CD4-positive, alpha-beta T cell (primary cell): ENCODE measurements at regions not wholly inside any gene's neighbourhood (a gene's known extent, or its start where the extent isn't known, plus 50 kb on each side); places are given as distances from the start of the nearest gene placed in this dataset.
A peak's percentile ranks its signal among the peaks of the same experiment; 100 is the strongest.
"Not testable (repeated sequence)": the region's sequence is repeated elsewhere in the genome, so short reads cannot be mapped to it uniquely, and the experiment has no call there.

Experiments
- ATAC-seq: fragments of 200-7000 bp; cut with Tn5 transposase; one replicate; pipeline ENCODE4 v1.10.0; 2022; ENCODE audit warnings: mild to moderate bottlenecking; ENCODE audit not compliant: poor library complexity
- CTCF ChIA-PET: fragments of 350-600 bp; sonication (Branson Sonifier 250); formaldehyde crosslinking; loops from one replicate; lab custom pipeline; 2021; ENCODE audit warnings: antibody characterized with exemption, inconsistent platforms; lab: Charles Lee
- POLR2A ChIA-PET: fragments of 350-600 bp; sonication (Branson Sonifier 250); formaldehyde crosslinking; loops from one replicate; lab custom pipeline; 2021; ENCODE audit warnings: antibody characterized with exemption, inconsistent platforms; lab: Charles Lee
- DNase-seq, 14 experiments: peaks; one replicate each; pipeline ENCODE4 v3.0.0-alpha.2; 2013 to 2020; ENCODE audit warnings: mixed read lengths in 2 of 14
- H3K27ac ChIP-seq, 2 donors: one replicate each; pipeline versions ENCODE4 v1.5.1 to v1.7.0; 2013; ENCODE audit warnings: low read length in 2 of 2, low read depth in 1 of 2, mild to moderate bottlenecking in 1 of 2
- H3K27me3 ChIP-seq, 2 experiments: 1 replicate in 1 of 2; 2 replicates in 1 of 2; pipeline versions ENCODE4 v1.6.1 to v1.7.0; 2013; ENCODE audit warnings: low read length in 2 of 2, control low read depth in 1 of 2, mild to moderate bottlenecking in 1 of 2, moderate library complexity in 1 of 2; ENCODE audit not compliant: insufficient read depth in 2 of 2, control insufficient read depth in 1 of 2
- H3K36me3 ChIP-seq: one replicate; pipeline ENCODE4 v1.6.1; 2013; ENCODE audit warnings: low read length, control low read depth; ENCODE audit not compliant: insufficient read depth
- H3K4me1 ChIP-seq: one replicate; pipeline ENCODE4 v1.6.1; 2013; ENCODE audit warnings: low read length, control low read depth; ENCODE audit not compliant: insufficient read depth
- H3K4me3 ChIP-seq: one replicate; pipeline ENCODE4 v1.5.1; 2013; ENCODE audit warnings: mild to moderate bottlenecking, low read length, moderate library complexity
- H3K9me3 ChIP-seq, 2 experiments: 1 replicate in 1 of 2; 2 replicates in 1 of 2; pipeline versions ENCODE4 v1.6.1 to v1.7.0; 2013; ENCODE audit warnings: low read length in 2 of 2, mild to moderate bottlenecking in 2 of 2, control low read depth in 1 of 2, moderate library complexity in 1 of 2; ENCODE audit not compliant: control insufficient read depth in 1 of 2, insufficient read depth in 1 of 2
- H3K27ac Mint-ChIP-seq: one replicate; pipeline ENCODE4 v1.8.0; 2020; ENCODE audit warnings: mixed read lengths
- H3K27me3 Mint-ChIP-seq: one replicate; pipeline ENCODE4 v1.8.0; 2021; ENCODE audit warnings: mixed read lengths
- H3K36me3 Mint-ChIP-seq: one replicate; pipeline ENCODE4 v1.8.0; 2021; ENCODE audit warnings: low read depth, mixed read lengths
- H3K4me1 Mint-ChIP-seq: one replicate; pipeline ENCODE4 v1.8.0; 2021; ENCODE audit warnings: low read depth, mixed read lengths
- H3K4me3 Mint-ChIP-seq: one replicate; pipeline ENCODE4 v1.8.0; 2020; ENCODE audit warnings: mild to moderate bottlenecking, mixed read lengths
- H3K9me3 Mint-ChIP-seq: one replicate; pipeline ENCODE4 v1.8.0; 2020; ENCODE audit warnings: mixed read lengths
- intact Hi-C, 2 experiments: fragments of 100-400 bp; cut with DNase I in 1 of 2; cut with micrococcal nuclease in 1 of 2; formaldehyde crosslinking; loops; one replicate each; pipeline versions ENCODE4 v1.15.1 to v1.9.0; 2023 to 2025; cut with DNase I, micrococcal nuclease
- TF ChIP-seq, protein P1 (sequence below): fragments of 200-600 bp; IDR thresholded peaks from one replicate; pipeline ENCODE4 v1.8.0; 2022; ENCODE audit warnings: antibody characterized with exemption, mild to moderate bottlenecking

DNA sequence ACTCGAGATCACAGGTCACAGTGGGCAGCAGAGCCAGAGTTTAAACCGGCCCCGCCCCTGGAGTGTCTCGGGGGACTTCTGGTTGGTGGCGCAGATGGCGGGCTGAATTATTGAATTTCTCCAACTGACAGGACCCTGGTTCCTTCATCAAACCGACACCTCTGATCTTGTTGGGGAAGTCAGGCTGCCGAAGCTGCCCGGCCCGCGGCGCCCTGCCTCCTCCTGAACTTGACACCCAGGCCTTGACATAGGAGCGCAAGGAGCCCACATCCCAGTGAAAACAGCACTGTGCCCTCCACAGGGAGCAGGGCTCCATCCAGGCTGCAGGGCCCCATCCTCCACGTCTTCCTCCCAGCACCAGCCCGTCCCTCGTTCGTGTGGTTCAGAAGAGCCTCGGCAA, 105.2 kb downstream of the OLFM1 start:
- no peaks in the 10 kb centered on the region for H3K9me3 Mint-ChIP-seq
- no peaks in the 10 kb centered on the region for H3K4me1 Mint-ChIP-seq
- ATAC-seq: no peak
- ChIA-PET POLR2A (no interaction called here), CTCF (no interaction called here)
- no peak overlapping the region for H3K4me3 ChIP-seq
- intact Hi-C loops: no loop called here
- no peak overlapping the region for H3K4me3 Mint-ChIP-seq
- H3K9me3 ChIP-seq: peaks cover 0 to 8% of the 10 kb centered on the region in 2 experiments
- DNase-seq: no peak
- no peaks in the 10 kb centered on the region for H3K36me3 ChIP-seq
- H3K4me1 ChIP-seq: no peaks in the 10 kb centered on the region
- TF ChIP-seq, protein P1, sequence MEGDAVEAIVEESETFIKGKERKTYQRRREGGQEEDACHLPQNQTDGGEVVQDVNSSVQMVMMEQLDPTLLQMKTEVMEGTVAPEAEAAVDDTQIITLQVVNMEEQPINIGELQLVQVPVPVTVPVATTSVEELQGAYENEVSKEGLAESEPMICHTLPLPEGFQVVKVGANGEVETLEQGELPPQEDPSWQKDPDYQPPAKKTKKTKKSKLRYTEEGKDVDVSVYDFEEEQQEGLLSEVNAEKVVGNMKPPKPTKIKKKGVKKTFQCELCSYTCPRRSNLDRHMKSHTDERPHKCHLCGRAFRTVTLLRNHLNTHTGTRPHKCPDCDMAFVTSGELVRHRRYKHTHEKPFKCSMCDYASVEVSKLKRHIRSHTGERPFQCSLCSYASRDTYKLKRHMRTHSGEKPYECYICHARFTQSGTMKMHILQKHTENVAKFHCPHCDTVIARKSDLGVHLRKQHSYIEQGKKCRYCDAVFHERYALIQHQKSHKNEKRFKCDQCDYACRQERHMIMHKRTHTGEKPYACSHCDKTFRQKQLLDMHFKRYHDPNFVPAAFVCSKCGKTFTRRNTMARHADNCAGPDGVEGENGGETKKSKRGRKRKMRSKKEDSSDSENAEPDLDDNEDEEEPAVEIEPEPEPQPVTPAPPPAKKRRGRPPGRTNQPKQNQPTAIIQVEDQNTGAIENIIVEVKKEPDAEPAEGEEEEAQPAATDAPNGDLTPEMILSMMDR: no peak
- no peak overlapping the region for H3K27ac Mint-ChIP-seq
- no peaks in the 10 kb centered on the region for H3K27me3 ChIP-seq
- H3K36me3 Mint-ChIP-seq: no peaks in the 10 kb centered on the region
- H3K27me3 Mint-ChIP-seq: peaks cover 14% of the 10 kb centered on the region
- no peak overlapping the region for H3K27ac ChIP-seq

GRCh38 chr9:135195975-135196374, 108.5 kb downstream of the OLFM1 start:
- POLR2A ChIA-PET, H3K36me3 Mint-ChIP-seq, CTCF ChIA-PET, H3K4me1 Mint-ChIP-seq, H3K27ac Mint-ChIP-seq, H3K9me3 Mint-ChIP-seq, H3K4me1 ChIP-seq, H3K36me3 ChIP-seq, ATAC-seq, H3K27me3 ChIP-seq, intact Hi-C loops, H3K27ac ChIP-seq, H3K4me3 Mint-ChIP-seq, H3K4me3 ChIP-seq: not testable (repeated sequence)
- H3K9me3 ChIP-seq: peaks cover 0 to 19% of the 10 kb centered on the region in 2 experiments
- peaks cover 26% of the 10 kb centered on the region for H3K27me3 Mint-ChIP-seq
- peak in 1 of 14 experiments; percentile 1 for DNase-seq

GRCh38 chr9:135196474-135196873, 109.0 kb downstream of the OLFM1 start:
- Mint-ChIP-seq H3K27ac (no peak overlapping the region), H3K4me1 (no peaks in the 10 kb centered on the region), H3K27me3 (peaks cover 26% of the 10 kb centered on the region), H3K4me3 (no peak overlapping the region), H3K36me3 (no peaks in the 10 kb centered on the region), H3K9me3 (no peaks in the 10 kb centered on the region)
- ATAC-seq (no peak), DNase-seq (no peak)
- TF ChIP-seq, protein P1: no peak
- intact Hi-C loops: no loop called here
- Histone ChIP-seq H3K4me1 (no peaks in the 10 kb centered on the region), H3K4me3 (no peak overlapping the region), H3K9me3 (peaks cover 0 to 19% of the 10 kb centered on the region in 2 experiments), H3K36me3 (no peaks in the 10 kb centered on the region), H3K27ac (no peak overlapping the region), H3K27me3 (no peaks in the 10 kb centered on the region)
- POLR2A ChIA-PET: no interaction called here
- CTCF ChIA-PET: no interaction called here

DNA sequence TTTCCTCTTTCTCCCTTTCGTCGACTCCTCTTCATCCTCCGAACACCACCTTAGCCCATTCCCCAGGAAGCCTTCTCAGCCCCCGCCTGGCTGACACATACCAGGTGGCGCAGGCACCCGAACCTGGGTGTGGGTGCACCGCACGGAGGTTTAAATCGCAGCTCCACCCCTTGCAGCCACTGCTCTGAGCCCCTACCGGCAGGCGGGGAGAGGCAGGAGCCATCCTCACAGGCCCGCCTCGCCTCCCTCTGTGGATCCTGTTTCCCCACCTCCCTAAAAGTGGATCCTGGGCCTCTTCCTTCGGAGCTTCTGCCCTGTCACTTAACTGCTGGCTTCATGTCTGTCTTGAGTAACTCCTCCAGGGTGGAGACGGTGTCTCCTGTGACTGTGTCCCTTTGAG, 110.7 kb downstream of the OLFM1 start:
- H3K27ac ChIP-seq: no peak overlapping the region
- peaks cover 27% of the 10 kb centered on the region for H3K27me3 Mint-ChIP-seq
- H3K9me3 ChIP-seq: peaks cover 0 to 23% of the 10 kb centered on the region in 2 experiments
- H3K9me3 Mint-ChIP-seq: no peaks in the 10 kb centered on the region
- H3K27ac Mint-ChIP-seq: no peak overlapping the region
- ChIA-PET POLR2A (no interaction called here), CTCF (no interaction called here)
- no peaks in the 10 kb centered on the region for H3K4me1 Mint-ChIP-seq
- DNase-seq (no peak), ATAC-seq (no peak)
- TF ChIP-seq, protein P1: no peak
- H3K4me1 ChIP-seq: no peaks in the 10 kb centered on the region
- no peak overlapping the region for H3K4me3 Mint-ChIP-seq
- no peaks in the 10 kb centered on the region for H3K27me3 ChIP-seq
- intact Hi-C loops: no loop called here
- H3K4me3 ChIP-seq: no peak overlapping the region
- no peaks in the 10 kb centered on the region for H3K36me3 Mint-ChIP-seq
- H3K36me3 ChIP-seq: no peaks in the 10 kb centered on the region
